ENCODE measurements at regions not wholly inside any gene's neighbourhood (a gene's known extent, or its start where the extent isn't known, plus 50 kb on each side); places are given as distances from the start of the nearest gene placed in this dataset.
"Not testable (repeated sequence)": the region's sequence is repeated elsewhere in the genome, so short reads cannot be mapped to it uniquely, and the experiment has no call there.

GRCh38 chr4:101606989-101607388, 183.5 kb upstream of the BANK1 start:
- TF ChIP-seq, protein P1, sequence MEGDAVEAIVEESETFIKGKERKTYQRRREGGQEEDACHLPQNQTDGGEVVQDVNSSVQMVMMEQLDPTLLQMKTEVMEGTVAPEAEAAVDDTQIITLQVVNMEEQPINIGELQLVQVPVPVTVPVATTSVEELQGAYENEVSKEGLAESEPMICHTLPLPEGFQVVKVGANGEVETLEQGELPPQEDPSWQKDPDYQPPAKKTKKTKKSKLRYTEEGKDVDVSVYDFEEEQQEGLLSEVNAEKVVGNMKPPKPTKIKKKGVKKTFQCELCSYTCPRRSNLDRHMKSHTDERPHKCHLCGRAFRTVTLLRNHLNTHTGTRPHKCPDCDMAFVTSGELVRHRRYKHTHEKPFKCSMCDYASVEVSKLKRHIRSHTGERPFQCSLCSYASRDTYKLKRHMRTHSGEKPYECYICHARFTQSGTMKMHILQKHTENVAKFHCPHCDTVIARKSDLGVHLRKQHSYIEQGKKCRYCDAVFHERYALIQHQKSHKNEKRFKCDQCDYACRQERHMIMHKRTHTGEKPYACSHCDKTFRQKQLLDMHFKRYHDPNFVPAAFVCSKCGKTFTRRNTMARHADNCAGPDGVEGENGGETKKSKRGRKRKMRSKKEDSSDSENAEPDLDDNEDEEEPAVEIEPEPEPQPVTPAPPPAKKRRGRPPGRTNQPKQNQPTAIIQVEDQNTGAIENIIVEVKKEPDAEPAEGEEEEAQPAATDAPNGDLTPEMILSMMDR (IDR thresholded peaks at IDR 0.05) = not testable (repeated sequence)
- TF ChIP-seq POLR2A (IDR thresholded peaks at IDR 0.05) = not testable (repeated sequence)
